Neural progenitor cell (in vitro differentiated cells): ENCODE measurements at regions not wholly inside any gene's neighbourhood (a gene's known extent, or its start where the extent isn't known, plus 50 kb on each side); places are given as distances from the start of the nearest gene placed in this dataset.

Experiments used
- DNase-seq: peaks from one replicate; pipeline ENCODE4 v3.0.0-alpha.2; 2016; ENCODE audit warnings: low spot score
- H2AFZ ChIP-seq: fragments of 200-600 bp; sonication (generic); replicated peaks from 2 replicates; pipeline ENCODE4 v1.6.1; 2016; ENCODE audit warnings: antibody characterized with exemption
- H3F3A ChIP-seq: fragments of 200-600 bp; sonication (generic); 2 replicates; pipeline ENCODE4 v1.6.1; 2016; ENCODE audit warnings: antibody characterized with exemption, low read depth
- H3K27ac ChIP-seq: fragments of 200-600 bp; sonication (generic); 2 replicates; pipeline ENCODE4 v1.5.1; 2016; ENCODE audit warnings: mild to moderate bottlenecking
- H3K27me3 ChIP-seq: fragments of 200-600 bp; sonication (generic); 2 replicates; pipeline ENCODE4 v1.6.1; 2016; ENCODE audit warnings: mild to moderate bottlenecking, moderate library complexity
- H3K36me3 ChIP-seq: fragments of 200-600 bp; sonication (generic); 2 replicates; pipeline ENCODE4 v1.5.1; 2016
- H3K4me1 ChIP-seq: fragments of 200-600 bp; sonication (generic); 2 replicates; pipeline ENCODE4 v1.6.1; 2016; ENCODE audit warnings: mixed run types
- H3K4me2 ChIP-seq: fragments of 200-600 bp; sonication (generic); 2 replicates; pipeline ENCODE4 v1.6.1; 2016
- H3K4me3 ChIP-seq: fragments of 200-600 bp; sonication (generic); 2 replicates; pipeline ENCODE4 v1.5.1; 2016
- H3K79me2 ChIP-seq: fragments of 200-600 bp; sonication (generic); 2 replicates; pipeline ENCODE4 v1.6.1; 2016; ENCODE audit warnings: low read depth
- H3K9ac ChIP-seq: fragments of 200-600 bp; sonication (generic); 2 replicates; pipeline ENCODE4 v1.6.1; 2016
- H3K9me3 ChIP-seq: fragments of 200-600 bp; sonication (generic); 2 replicates; pipeline ENCODE4 v1.5.1; 2016; ENCODE audit warnings: low read depth
- H4K20me1 ChIP-seq: fragments of 200-600 bp; sonication (generic); 2 replicates; pipeline ENCODE4 v1.6.1; 2016; ENCODE audit warnings: low read depth
- H3K27ac Mint-ChIP-seq: 3 replicates; pipeline ENCODE4 v1.8.0; 2021; ENCODE audit warnings: mixed read lengths
- H3K27me3 Mint-ChIP-seq: 2 replicates; pipeline ENCODE4 v1.8.0; 2022; ENCODE audit warnings: low read depth, mild to moderate bottlenecking, inconsistent platforms, moderate library complexity, mixed read lengths; ENCODE audit not compliant: insufficient read depth
- H3K36me3 Mint-ChIP-seq: 3 replicates; pipeline ENCODE4 v1.8.0; 2021; ENCODE audit warnings: mixed read lengths
- H3K4me1 Mint-ChIP-seq: 3 replicates; pipeline ENCODE4 v1.8.0; 2021; ENCODE audit warnings: mixed read lengths
- H3K4me3 Mint-ChIP-seq: 3 replicates; pipeline ENCODE4 v1.8.0; 2021; ENCODE audit warnings: mild to moderate bottlenecking, moderate library complexity, mixed read lengths
- H3K9me3 Mint-ChIP-seq: 3 replicates; pipeline ENCODE4 v1.8.0; 2020; ENCODE audit warnings: mixed read lengths
- CTCF ChIP-seq: fragments of 200-600 bp; sonication (generic); IDR thresholded peaks from 2 replicates; pipeline ENCODE4 v1.5.1; 2017; ENCODE audit warnings: antibody characterized with exemption, mild to moderate bottlenecking
- EZH2 ChIP-seq: fragments of 200-600 bp; sonication (generic); IDR thresholded peaks from 2 replicates; pipeline ENCODE4 v1.6.1; 2017; ENCODE audit warnings: antibody characterized with exemption, mild to moderate bottlenecking, moderate library complexity
- EZH2phosphoT487 ChIP-seq: fragments of 200-600 bp; sonication (generic); IDR thresholded peaks from 2 replicates; pipeline ENCODE4 v1.6.1; 2017; ENCODE audit warnings: antibody characterized with exemption

- H3K27me3 ChIP-seq: no peaks in the 10 kb centered on the region
- H3F3A ChIP-seq: no peaks in the 10 kb centered on the region
- H2AFZ ChIP-seq: no peak overlapping the region
- TF ChIP-seq CTCF (no peak), EZH2phosphoT487 (no peak), EZH2 (no peak)
- H3K36me3 ChIP-seq: no peaks in the 10 kb centered on the region
- Mint-ChIP-seq H3K36me3 (no peaks in the 10 kb centered on the region), H3K27ac (no peak overlapping the region), H3K4me1 (no peaks in the 10 kb centered on the region), H3K9me3 (no peaks in the 10 kb centered on the region), H3K27me3 (peaks cover 5% of the 10 kb centered on the region), H3K4me3 (no peak overlapping the region)
- H3K4me3 ChIP-seq: no peak overlapping the region
- H4K20me1 ChIP-seq: no peaks in the 10 kb centered on the region
- H3K4me1 ChIP-seq: no peaks in the 10 kb centered on the region
- no peak overlapping the region for H3K4me2 ChIP-seq
- no peak for DNase-seq
- no peak overlapping the region for H3K27ac ChIP-seq
- no peaks in the 10 kb centered on the region for H3K9me3 ChIP-seq
- H3K9ac ChIP-seq: no peak overlapping the region
- H3K79me2 ChIP-seq: no peaks in the 10 kb centered on the region
These were observed 244.4 kb downstream of the LRRIQ3 start for GRCh38 chr1:73953586-73953985.

- H3K9ac ChIP-seq: no peak overlapping the region
- H3K27me3 ChIP-seq: no peaks in the 10 kb centered on the region
- no peak overlapping the region for H3K27ac ChIP-seq
- Mint-ChIP-seq H3K9me3 (no peaks in the 10 kb centered on the region), H3K27me3 (peaks cover 5% of the 10 kb centered on the region), H3K4me3 (no peak overlapping the region), H3K36me3 (no peaks in the 10 kb centered on the region), H3K27ac (no peak overlapping the region), H3K4me1 (no peaks in the 10 kb centered on the region)
- no peaks in the 10 kb centered on the region for H3F3A ChIP-seq
- TF ChIP-seq EZH2phosphoT487 (no peak), CTCF (no peak), EZH2 (no peak)
- no peak overlapping the region for H3K4me3 ChIP-seq
- H4K20me1 ChIP-seq: no peaks in the 10 kb centered on the region
- H2AFZ ChIP-seq: no peak overlapping the region
- no peaks in the 10 kb centered on the region for H3K9me3 ChIP-seq
- no peak for DNase-seq
- no peaks in the 10 kb centered on the region for H3K36me3 ChIP-seq
- H3K4me1 ChIP-seq: no peaks in the 10 kb centered on the region
- no peak overlapping the region for H3K4me2 ChIP-seq
- H3K79me2 ChIP-seq: no peaks in the 10 kb centered on the region
These were observed 244.8 kb downstream of the LRRIQ3 start for GRCh38 chr1:73953186-73953585.

- Histone ChIP-seq H3F3A (no peaks in the 10 kb centered on the region), H3K79me2 (no peaks in the 10 kb centered on the region), H4K20me1 (no peaks in the 10 kb centered on the region), H3K4me1 (peaks cover 7% of the 10 kb centered on the region), H3K27me3 (no peaks in the 10 kb centered on the region), H2AFZ (no peak overlapping the region), H3K4me3 (no peak overlapping the region), H3K36me3 (no peaks in the 10 kb centered on the region), H3K9ac (no peak overlapping the region), H3K4me2 (no peak overlapping the region), H3K27ac (no peak overlapping the region), H3K9me3 (no peaks in the 10 kb centered on the region)
- Mint-ChIP-seq H3K4me1 (peaks cover 5% of the 10 kb centered on the region), H3K27ac (no peak overlapping the region), H3K27me3 (peaks cover 3% of the 10 kb centered on the region), H3K9me3 (no peaks in the 10 kb centered on the region), H3K36me3 (no peaks in the 10 kb centered on the region), H3K4me3 (no peak overlapping the region)
- TF ChIP-seq EZH2phosphoT487: no peak
- no peak for TF ChIP-seq EZH2
- TF ChIP-seq CTCF: no peak
- DNase-seq: no peak
These were observed 249.9 kb downstream of the LRRIQ3 start for GRCh38 chr1:73948055-73948454.

- Histone ChIP-seq H3K36me3 (no peaks in the 10 kb centered on the region), H3K27me3 (no peaks in the 10 kb centered on the region), H3K4me2 (no peak overlapping the region), H2AFZ (no peak overlapping the region), H3K4me3 (no peak overlapping the region), H3K9ac (no peak overlapping the region), H4K20me1 (no peaks in the 10 kb centered on the region), H3K9me3 (no peaks in the 10 kb centered on the region), H3F3A (no peaks in the 10 kb centered on the region), H3K4me1 (peaks cover 9% of the 10 kb centered on the region), H3K79me2 (no peaks in the 10 kb centered on the region), H3K27ac (no peak overlapping the region)
- H3K27me3 Mint-ChIP-seq: peaks cover 3% of the 10 kb centered on the region
- H3K36me3 Mint-ChIP-seq: no peaks in the 10 kb centered on the region
- no peak overlapping the region for H3K27ac Mint-ChIP-seq
- peaks cover 5% of the 10 kb centered on the region for H3K4me1 Mint-ChIP-seq
- TF ChIP-seq CTCF (no peak), EZH2phosphoT487 (no peak), EZH2 (no peak)
- no peak for DNase-seq
- no peak overlapping the region for H3K4me3 Mint-ChIP-seq
- no peaks in the 10 kb centered on the region for H3K9me3 Mint-ChIP-seq
These were observed 251.0 kb downstream of the LRRIQ3 start for GRCh38 chr1:73947009-73947408.
